ENCODE measurements at regions not wholly inside any gene's neighbourhood (a gene's known extent, or its start where the extent isn't known, plus 50 kb on each side); places are given as distances from the start of the nearest gene placed in this dataset.
"Not testable (repeated sequence)": the region's sequence is repeated elsewhere in the genome, so short reads cannot be mapped to it uniquely, and the experiment has no call there.

DNA sequence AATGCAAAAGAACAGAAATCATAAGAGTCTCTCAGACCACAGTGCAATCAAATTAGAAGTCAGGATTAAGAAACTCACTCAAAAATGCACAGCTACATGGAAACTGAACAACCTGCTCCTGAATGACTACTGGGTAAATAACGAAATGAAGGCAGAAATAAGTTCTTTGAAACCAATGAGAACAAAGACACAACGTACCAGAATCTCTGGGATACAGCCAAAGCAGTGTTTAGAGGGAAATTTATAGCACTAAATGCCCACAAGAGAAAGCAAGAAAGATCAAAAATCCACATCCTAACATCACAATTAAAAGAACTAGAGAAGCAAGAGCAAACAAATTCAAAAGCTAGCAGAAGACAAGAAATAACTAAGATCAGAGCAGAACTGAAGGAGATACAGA is 160.5 kb upstream of the ZNF648 start:
- TF ChIP-seq CTCF, POLR2A (IDR thresholded peaks at IDR 0.05): not testable (repeated sequence)
